NCI-H2029 (cell line): ENCODE measurements at regions not wholly inside any gene's neighbourhood (a gene's known extent, or its start where the extent isn't known, plus 50 kb on each side); places are given as distances from the start of the nearest gene placed in this dataset.

ENCODE experiments used
- DNase-seq: peaks from one replicate; lab custom pipeline; 2025; lab: John Stamatoyannopoulos, UW

DNA sequence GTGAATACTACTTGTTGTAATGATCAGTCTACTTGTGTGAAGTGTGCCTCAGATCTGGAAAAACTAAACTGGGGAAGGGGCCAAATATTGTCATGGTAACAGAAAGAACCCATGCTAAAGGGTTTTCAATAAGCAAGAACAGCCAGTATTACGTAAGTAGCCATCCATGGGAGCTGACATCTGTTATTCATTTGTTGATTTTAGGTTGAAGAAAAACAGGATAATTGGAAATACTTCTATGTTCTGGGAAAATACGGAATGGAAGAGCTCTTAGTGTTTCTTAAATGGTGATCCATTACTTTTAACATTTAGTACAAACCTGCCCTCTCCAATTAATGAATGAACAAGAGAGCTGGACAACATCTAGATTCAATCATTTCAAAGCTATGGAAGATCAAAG is 485.8 kb downstream of the NTRK2 start:
- no peak for DNase-seq

DNA sequence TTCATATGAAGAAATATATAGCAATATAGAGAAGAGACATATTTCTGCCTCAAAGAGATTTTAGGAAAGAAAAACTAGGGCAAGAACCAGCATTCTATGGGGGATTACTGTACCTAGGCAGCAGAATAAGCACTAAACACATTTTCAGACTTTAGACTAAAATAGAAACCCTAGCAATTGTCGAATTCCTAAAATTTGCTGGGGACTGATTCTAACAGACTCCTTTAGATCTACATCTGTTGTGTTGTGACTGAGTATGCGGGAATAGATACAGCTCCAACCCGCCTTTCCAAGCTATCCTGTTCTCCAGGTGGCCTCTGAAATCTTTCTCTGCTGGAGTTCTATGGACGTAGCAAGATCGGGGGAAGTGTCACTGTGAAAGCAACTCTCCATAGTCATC is 482.2 kb downstream of the NTRK2 start:
- no peak for DNase-seq

DNA sequence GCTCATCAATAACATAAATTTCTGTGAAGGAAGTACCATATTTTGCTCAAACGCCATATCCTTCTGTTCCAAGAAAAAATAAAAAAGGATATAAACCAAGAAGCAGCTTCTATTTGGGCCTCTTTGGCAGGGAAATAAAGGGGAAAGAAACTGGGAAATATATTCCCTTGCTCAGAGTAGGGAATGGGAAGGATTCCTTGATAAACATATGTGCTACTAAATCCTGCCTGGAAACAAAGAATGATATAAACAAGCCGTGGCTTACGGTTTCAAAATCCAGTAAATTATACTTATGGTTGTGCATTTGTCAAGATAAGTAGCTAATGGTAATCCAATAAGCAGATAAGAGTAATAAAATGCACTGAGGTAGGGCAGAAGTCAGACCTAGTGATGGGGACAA is 481.6 kb downstream of the NTRK2 start:
- DNase-seq = no peak

DNA sequence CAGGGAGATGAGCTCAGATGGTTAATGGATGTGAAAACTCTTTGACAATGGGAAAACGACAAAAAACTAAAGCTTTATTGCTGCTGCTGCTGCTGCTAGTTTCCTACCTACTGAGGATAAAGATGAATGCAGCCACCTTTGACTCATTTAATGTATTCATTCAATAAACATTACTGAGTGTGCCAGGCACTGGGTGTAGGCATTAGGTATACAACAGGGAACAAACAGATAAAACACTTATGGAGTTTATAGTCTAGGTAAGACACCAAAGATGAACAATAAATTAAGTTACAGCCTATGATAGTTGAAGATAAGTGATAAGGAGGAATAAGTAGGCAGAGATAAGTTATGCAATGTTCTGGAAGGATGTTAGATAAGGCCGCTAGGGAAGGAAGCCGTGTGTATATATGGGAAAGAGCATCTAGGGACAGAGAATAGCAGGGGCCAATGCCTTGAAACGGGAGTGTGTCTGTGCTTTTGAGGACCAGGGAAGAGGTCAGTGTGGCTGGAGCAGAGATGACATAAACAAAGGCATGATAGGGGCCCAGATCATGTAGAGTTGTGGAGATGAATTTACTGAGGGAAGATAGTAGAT is 477.6 kb downstream of the NTRK2 start:
- DNase-seq = no peak

DNA sequence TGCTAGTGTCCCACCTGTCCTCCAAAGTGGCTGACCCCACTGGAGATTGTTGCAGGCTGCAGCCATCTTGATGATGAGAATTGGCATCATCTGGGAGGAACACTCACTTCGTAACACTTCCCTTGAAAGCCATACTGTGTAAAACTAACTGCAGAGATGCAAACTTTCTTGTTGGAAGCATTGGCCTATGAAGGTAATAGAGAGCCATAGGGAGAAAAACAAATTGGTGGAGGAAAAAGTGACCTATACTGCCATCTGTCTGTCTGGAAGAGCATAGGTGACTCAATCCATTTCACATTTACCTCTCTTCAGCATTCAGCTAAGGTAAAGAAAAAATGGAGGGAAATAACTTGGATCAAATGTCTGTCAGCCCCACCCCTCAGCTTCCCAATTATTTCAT is 473.4 kb downstream of the NTRK2 start:
- DNase-seq = no peak

DNA sequence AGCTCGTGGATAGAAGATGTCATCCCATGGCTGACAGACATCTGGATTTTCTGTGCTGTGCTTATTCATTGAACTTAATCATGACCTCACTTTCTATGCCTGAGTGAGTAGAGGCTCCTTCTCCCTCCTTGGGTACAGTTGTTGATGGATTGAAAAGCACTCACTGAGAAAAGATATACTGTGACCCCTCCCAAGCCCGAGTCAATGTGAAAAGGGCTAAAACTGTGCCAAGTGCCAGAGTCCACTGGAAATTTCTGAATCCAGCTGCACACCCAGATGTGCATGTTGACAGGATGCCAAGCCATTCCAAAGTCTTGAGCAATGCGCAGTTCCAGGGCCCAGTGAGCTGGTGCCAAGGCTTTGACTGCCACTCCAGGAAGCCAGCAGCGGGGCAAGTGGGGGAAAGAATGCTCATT is 473.0 kb downstream of the NTRK2 start:
- DNase-seq = no peak

DNA sequence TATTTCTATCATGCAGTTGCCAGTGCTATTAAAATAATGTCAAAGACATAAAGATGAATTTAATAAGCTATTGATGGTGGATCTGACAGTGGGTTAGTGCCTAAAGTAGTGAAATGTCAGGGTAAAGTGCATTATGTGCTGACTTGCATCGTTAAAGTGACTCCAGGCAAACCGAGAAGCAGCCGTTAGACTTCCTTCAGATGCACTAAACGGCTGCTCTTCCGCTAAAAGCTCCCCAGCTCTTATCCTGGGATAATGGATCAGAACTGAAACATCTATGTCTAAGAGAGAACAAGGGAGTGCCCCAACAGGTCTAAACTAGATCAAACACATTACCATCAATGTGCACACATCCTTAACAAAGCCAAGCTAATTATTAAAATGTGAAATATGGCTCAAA is 468.2 kb downstream of the NTRK2 start:
- DNase-seq = no peak

DNA sequence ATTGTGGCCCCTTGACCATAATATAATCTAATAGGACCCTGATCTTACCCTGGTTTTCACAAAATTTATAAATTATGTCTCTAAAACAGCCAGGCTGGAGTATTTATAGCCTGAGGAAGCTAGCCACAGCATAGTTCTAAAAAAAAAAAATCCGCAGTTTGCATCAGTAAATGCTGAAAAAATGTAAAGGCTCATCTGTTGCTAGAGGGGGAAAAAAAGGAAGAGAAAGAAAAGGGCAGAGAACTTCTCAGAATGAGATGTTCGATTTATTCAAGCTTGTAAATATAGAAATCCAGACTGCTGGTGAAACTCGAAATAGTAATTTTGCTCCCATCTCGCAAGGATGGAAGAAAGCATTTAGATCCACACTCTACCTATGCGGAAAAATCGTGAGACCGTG is 467.5 kb downstream of the NTRK2 start:
- DNase-seq = no peak

DNA sequence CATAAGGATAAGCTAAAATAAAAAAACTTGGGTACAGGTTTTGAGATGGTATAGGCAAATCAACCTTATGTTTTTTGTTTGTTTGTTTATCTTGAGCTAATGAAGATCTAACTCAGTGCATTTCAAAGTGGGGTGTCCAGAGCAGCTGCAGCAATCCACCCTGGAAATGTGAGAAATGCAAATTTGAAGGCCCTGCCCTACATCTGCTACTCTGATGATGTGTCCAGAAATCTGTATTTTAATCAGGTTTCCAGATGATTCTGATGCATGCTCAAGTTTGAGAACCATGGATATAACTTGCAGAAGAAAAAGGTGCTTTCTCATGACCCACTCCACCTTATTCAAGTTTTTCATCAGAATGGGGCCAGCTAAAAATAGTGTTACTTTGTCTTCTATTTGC is 467.0 kb downstream of the NTRK2 start:
- DNase-seq = no peak

DNA sequence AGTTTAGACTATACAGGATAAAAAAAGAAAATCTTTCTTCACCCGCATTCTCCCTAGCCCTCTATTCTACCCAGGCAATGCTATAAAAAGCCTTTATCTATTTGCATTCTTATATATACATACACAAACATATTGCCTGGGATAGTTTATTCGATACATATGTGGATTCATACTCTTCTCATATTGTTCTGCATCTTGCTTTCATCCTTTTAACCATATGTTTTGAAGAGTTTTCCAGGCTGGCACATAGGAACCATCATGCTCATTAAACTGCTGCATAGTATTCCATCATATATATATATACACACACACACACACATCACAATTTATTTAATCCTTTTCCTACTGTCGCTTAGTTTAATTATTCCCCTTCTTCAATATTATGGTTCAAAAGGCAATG is 461.2 kb downstream of the NTRK2 start:
- no peak for DNase-seq

DNA sequence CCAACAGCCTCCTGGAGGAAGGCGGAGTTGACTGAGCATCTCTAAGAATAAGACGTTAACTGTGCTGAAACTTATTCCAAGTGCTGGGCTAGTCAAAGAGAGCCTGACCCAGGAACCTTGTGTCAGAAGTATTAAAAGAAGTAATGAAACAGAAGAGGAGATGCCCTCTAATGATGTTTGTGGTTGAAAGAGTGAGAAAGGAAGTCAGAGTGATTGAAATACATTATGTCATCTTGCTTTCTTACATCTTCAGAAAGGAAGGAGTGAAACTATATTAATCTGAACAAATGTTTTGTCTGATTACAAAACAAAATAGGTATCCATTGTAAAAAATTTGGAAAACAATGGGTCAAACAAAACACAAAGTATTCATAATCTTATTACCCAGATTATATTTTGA is 460.7 kb downstream of the NTRK2 start:
- DNase-seq = no peak

DNA sequence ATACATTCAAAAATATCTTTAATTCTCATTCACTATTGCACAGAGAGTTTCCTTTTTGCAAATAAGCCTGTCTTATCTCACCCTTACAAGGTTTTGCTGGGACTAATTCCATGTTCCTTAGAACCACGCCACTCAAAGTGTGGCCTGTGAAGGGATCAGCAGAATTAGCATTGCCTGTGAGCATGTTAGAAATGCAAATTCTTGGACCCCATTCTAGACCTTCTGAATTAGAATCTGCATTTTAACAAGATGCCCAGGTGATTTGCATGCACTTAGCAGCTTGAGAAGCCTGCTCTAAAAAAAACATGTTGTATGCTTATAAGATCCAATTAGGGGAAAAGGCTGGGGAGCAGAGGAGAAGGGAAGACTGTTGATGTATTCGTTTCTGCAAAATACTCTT is 460.0 kb downstream of the NTRK2 start:
- no peak for DNase-seq

DNA sequence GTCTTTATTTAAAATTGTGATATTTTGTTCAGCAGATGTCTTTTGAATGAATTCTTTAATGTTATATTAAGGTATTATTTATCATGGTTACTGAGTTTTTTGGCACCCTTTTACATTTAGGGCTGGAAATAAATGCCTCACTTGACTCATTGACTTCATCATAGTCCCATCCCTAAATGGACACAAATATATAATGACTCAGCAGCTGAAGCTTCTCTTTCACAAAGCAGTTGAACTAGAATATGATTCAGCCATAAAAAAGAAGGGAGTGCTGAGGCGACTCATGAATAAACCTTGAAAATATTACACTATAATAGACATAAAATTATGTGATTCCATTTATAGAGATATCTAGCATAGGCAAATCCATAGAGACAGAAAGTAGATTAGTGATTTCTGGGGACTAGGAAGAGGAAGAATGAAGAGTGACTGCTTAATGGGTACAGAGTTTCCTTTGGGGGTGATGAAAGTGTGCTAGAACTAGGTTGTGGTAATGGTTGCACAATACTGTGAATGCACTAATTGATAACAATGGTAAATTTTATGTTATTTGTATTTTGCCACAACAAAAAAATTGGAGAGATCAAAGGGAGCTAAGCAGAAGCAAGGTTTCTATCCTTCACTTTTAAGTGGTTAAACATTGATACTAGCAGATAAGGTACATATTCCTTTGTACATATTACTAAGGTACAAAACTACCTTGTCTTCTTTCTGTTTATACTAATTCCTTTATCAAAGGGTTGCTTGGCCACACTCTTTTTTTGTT is 449.6 kb downstream of the NTRK2 start:
- no peak for DNase-seq

DNA sequence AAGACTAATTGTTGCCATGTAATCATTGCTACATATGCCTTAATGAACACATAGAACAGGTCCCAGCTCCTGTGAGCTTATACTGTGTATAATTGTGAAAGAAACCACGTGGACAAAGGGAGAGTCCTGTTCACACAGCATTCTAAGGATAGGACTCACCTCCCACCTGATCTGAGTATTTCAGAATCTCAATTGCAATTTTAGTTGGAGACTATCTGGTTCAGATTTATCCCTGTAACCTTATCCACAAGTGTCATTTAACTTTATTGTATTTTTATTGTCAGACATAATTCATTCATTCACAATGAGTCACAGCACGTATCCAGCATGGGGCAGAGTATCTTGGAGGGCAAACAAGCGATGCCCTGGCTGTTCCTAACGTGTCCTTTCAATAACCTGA is 448.3 kb downstream of the NTRK2 start:
- DNase-seq = no peak

DNA sequence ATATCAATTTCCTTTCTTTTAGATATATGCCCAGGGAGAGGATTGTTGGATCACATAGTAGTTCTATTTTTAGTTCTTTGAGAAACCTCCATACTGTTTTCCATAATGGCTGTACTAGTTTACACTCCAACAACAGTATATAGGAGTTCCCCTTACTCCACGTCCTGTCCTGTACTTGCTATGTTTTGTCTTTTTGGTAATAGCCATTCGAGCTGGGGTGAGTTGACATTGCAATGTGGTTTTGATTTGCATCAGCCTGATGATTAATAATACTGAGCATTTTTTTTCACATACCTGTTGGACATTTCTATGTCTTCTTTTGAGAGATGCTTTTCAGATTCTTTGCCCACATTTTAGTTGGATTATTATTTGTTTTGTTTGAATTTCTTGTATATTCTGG is 445.9 kb downstream of the NTRK2 start:
- no peak for DNase-seq

DNA sequence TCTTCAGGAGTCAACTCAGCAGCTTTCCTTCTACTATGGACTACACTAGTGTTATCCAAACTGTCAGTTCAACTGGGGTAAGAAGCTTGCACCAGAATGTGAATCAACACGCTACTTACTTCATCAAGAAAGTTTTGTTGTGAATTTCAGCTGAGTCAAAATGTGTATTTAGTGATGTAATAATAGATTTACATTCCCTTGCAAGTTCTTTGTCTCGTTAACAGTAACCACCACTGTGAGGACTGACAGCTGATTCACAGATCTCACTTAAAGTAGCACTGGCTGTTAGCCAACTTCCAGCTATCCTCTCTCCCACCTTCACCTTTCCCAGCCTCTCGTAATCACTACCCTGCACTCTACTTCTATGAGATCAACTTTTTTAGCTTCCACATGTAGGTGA is 445.3 kb downstream of the NTRK2 start:
- DNase-seq = no peak

DNA sequence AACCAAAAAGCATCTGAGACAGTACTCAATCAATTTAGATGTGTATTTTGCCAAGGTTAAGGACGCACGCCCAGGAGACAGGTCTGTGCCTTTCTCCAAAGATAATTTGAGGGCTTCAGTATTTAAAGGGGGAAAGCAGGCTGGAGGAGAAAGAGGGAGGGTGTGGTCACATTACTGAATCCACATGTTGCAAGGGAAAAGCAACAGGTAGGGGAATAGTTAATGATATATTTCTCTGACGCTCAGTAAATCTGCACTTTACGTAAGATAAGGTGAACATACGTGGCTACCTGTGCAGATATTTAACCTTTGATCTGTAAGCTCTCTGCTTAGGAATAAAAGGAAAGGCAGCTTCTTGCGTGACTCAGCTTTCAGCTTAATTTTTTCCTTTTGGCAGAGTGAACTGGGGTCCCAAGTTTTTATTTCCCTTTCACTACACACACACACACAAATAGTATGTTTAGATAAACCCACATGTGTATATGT is 443.4 kb downstream of the NTRK2 start:
- DNase-seq = no peak

DNA sequence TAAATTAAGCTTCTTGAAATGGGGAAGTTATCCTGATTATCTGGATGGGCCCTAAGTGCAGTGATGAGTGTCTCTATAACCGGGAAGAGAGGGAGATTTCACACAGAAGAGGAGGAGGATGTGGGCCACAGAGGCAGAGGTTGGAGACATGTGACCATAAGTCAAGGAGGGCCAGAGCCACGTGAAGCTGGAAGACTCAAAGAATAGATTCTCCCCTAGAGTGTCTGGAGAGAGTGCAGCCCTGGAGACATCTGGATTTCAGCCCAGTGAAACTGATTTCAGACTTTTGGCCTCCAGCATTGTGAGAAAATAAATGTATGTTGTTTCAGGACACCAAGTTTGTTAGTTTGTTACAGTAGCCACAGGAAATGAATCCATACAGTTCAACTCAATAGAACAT is 442.9 kb downstream of the NTRK2 start:
- no peak for DNase-seq

DNA sequence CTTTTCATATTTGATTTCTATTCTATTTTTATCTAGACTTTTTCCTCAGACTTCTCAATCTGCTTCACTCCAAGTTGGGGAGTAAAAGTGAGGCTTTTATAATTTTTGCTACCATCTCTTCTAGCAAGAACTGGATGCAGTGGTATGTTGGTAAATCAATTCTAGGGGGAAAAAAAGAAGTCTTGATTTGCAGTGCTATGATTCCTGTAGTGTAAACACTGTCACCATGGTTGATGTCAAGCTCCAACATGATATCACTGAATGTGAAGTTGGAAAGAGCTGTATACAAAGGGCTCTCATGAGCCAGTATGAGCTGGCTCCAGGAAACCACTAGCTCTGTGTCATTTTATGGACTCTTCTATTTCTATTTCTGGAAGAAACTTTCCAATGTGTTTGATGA is 439.2 kb downstream of the NTRK2 start:
- DNase-seq = no peak

DNA sequence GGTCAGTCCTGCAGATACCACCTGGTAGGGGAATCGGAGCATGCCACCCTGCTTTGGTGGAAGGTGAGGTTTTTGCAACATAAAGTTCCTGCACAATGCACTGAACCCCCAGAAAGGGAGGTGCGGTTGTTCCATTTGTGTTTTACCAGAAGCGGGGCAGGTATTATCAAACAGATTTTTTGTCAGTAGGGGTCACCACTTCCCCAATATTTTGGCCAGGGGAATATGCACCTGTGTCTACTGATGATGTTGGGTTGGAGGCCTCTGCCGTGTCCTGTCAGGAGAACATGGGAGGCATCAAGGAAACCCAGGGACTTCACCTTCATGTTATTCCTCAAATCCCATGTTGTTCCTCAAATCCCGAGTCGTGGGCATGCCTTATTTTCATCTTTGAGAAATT is 438.7 kb downstream of the NTRK2 start:
- no peak for DNase-seq

DNA sequence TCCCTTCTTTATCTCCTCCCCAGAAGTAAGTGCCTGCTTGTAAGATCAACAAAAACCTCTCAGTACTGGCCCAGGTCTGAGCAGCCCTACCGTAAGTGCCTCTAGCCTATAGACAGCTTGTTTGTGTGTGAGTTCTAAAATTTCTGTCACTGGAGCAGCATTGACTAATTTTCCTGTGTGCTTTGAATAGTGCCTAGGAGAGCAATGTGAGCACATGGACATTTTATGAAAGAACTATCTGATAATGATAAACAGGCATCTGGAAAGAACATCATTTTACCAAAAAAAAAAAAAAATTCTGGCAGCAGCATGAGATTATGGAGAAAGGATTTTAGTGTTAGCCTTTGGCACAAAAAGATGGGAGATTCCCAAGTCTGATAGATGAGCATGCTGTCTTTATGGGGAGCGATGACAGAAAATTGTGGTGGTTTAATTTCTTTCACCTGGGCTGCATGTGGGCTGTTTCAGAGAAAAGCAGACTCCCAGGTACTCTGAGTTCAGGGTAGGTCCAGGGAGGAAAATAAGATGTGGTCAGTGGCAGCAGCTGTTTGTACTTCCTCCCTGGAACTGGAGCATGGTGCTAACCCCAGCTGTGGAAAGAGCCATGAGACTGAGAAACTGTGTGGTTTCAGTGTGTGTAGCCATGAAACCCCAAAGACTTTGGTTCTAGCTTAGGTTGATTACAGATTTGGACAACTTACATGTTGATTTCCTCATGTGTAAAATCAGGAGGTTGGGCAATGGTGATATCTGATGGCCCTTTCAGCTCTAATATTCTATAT is 419.9 kb downstream of the NTRK2 start:
- no peak for DNase-seq

DNA sequence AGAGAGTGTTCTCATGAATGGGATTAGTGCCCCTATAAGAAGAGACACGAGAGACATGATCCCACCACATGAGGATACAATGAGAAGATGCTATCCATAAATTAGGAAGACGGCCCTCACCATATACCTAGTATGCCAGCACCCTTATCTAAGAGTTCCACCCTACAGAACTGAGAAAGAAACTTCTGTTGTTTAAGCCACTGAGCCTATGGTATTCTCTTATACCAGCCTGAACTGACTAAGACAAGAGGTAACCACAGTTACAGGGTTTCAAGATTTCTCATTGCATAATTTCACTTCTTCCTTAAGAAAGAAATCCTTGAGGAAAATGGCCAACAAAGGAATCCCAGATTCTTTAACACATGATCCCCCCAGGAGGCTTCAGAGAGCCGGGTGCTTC is 412.4 kb downstream of the NTRK2 start:
- DNase-seq = no peak

DNA sequence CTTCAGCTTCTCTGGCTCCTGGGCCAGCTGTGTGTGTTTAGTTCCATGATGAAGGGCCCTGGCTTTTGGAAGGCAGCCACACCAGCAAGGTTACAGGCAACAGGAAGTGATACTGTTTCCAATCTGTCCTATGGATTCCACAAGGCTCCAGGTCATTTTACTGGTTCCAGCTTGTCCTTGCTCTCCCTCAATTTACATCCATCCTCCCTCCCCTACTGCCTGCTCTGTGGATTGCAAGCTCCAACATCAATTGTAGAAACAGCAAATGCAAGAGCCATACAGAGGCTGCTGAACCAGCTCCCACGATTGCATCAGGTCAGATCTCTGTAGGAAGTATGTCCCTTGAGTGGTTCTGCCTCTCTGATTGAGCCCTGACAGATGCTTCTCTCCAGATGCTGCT is 409.8 kb downstream of the NTRK2 start:
- peak; percentile 76 for DNase-seq
